HG02885 (cell line): ENCODE measurements at regions not wholly inside any gene's neighbourhood (a gene's known extent, or its start where the extent isn't known, plus 50 kb on each side); places are given as distances from the start of the nearest gene placed in this dataset.
"Not testable (repeated sequence)": the region's sequence is repeated elsewhere in the genome, so short reads cannot be mapped to it uniquely, and the experiment has no call there.

Experiments used
- ATAC-seq: cut with Tn5 transposase; IDR thresholded peaks from one replicate; pipeline ENCODE4 v1.9.1; 2021; ENCODE audit warnings: mild to moderate bottlenecking; ENCODE audit not compliant: unreplicated experiment, poor library complexity

DNA sequence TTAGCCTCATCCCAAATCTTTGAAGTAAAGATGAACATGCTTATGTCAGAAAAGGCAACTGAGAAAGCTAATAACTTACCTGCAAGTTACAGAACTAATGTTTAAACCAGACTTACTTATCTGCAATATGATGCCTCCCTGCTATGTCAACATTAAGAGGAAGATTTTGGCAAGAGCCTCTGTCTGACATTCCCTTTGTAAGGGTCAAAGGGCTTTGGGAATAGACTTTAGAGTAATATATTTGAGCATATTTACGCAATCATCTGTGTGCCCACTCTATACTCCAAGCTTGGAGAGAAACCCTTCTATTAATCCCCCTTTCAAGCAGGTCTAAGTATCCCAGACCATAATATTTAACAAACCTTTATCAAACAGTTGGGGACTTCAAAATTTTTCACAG, 389.4 kb downstream of the NPIPA8 start:
- ATAC-seq, result no peak

DNA sequence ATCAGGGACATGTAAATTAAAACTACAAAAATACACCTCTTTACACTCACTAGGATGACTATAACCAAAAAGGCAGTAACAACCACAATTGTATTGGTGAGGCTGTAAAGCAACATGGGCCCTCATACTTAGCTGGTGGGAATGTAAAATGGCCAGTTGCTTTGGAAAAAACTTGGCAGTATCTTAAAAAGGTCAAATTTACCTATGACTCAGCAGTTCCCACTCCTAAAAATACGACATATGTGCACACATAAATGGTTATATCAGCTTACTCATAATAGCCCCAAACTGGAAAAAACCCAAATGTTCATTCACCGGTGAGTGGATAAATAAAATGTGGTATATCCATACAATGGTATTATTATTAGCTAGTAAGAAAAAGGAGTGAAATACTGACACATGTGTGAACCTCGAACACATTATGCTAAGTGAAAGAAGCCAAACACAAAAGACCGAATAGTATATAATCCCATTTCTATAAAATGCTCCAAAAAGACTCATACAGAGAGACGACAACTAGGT, 391.4 kb downstream of the NPIPA8 start:
- ATAC-seq, result no peak

DNA sequence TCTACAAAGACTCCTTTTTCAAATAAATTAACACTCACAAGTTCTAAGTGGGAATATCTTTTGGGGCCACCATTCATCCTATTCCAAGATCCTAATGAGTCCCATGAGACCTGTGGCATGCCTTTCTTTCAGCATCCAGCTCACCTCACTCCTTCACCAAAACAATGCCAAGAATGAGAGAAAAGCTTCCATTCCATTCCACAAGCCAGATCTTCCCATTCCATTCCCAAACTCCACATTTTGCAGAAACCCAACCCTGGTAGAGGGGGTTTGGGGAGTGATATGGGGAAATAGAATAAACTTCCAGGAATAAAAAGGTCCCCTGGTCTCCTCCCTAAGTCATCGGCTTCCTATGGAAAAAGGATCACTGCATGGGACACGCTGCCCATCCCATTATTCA, 392.2 kb downstream of the NPIPA8 start:
- no peak for ATAC-seq

DNA sequence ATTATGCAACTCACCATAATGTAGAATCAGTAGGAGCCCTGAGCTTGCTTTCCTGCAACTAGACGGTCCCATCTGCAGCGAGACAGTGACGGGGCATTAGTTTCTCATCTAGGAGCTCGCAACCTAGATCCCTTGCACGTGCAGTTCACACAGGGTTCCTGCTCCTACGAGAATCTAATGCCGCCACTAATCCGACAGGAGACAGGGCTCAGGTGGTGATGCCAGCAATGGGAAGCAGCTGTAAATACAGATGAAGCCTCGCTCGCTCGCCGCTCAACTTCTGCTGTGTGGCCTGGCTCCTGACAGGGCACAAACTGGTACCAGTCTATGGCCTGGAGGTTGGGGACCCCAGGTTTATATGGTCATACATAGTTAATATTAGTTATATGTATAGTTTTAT, 394.5 kb downstream of the NPIPA8 start:
- ATAC-seq, result no peak

DNA sequence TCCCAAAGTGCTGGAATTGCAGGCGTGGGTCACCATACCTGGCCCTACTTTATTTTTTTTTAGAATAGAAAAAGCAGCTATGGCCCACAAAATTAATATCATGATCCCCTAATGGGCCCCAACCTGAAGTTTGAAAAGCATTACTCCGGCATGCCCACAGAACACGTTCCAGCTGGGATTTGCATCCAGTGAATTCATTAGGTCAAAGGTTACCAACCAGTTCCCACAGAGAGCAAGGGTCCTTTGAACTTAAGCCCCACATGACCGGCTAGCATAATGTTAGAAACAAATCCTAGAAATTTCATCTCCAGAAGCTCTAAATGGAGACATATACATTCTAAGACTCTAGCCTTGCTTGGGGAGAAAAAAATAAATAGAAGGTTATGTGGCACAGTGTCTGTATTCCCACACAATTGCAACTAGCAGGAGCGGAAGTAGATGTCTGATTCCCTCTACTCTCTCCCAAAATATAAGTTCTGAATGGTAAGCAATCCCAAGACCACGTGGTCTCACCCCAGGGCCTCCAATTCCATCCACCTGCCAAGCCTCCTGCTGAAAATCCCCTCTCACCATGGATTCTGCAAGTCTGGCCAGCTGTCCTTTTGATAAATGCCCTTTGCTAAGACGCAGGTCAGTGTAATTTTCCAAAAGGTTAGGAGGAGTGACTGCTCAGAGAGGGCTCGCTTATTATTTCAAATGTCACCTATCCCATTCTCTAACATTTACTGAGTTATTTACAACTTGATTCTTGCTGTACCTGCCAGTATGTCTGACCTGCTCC, 395.8 kb downstream of the NPIPA8 start:
- no peak for ATAC-seq

DNA sequence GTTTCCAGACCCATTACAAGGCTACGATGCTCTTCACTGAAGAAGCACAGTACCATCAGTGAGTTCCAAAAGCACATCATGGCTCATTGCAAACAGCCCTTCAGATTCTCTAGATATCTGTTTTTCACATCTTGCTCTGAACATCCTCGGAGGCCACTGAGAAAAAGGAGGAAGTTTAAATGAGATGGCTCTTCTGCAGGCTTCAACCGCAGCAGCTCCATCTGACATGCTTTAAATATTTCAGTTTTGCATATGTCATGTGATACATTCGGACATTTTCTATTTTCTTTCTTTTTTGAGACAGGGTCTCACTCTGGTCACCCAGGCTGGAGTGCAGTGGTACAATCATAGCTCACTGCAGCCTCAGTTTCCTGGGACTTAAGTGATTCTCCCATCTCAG, 396.8 kb downstream of the NPIPA8 start:
- peak; percentile 47 for ATAC-seq

DNA sequence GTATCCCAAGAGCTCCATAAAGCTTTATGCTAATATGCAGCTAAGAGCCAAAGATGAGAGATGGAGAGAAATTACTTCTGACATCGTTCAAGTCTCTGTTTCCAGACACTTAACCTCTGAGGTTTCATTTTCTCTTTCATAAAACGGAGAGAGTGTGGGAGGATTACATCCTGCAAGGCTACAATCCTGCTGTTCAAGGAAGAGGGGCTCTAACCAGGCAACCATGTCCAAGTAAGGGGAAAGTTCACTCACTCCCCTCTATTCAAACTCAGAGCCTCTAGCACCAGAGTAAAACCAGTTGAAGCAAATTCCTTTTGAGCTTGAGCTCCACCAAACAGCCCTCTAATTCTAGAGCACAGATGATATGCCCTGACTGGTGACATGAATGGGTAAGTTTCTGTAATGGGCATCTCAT, 397.4 kb downstream of the NPIPA8 start:
- peak; percentile 54 for ATAC-seq

DNA sequence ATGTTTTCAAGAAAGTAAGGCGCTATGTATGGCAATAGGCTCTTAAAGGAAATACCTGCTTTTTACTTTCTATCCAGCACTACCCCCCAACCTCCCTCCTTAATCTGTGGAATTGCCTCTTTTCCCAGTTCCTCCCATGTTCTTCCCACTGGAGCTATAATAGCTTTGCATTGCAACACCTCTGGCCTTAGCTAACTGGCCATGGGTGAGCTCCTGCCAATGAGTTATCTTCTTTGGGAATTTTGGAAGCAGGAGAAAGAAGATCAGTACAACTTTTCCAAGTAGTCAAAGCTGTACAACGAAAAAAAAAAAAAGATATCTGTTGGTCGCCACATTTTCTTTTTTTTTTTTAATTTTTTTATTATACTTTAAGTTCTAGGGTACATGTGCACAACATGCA, 398.0 kb downstream of the NPIPA8 start:
- no peak for ATAC-seq

DNA sequence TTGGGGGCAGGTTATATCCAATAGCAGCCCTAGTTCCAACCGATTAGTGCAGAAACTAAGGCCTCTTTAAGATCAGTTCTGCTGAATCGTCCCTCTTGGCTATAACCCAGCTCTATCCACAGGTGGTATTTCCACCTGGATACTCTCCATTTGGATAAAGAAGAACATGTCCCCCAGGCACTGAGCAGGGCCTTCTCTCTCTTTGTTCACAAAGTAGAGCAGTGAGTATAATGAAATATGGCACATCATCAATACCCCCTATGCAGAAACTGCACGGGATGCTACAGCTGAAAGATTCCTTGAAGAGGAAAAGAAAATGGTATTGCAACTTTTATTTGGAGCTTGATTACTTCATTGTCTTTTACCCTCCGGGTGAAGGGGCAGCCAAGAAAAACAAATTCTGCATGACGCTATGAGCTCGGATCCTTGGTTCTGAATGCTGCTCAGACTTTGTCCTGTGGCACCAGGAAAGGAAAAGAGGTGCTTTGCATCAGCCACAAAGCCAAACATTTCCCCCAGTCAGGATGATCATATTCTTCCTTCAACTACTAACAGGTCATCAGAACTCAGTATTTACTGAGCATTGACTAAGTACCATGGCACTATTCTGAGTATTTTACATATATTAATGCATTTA, 399.7 kb downstream of the NPIPA8 start:
- ATAC-seq, result no peak

DNA sequence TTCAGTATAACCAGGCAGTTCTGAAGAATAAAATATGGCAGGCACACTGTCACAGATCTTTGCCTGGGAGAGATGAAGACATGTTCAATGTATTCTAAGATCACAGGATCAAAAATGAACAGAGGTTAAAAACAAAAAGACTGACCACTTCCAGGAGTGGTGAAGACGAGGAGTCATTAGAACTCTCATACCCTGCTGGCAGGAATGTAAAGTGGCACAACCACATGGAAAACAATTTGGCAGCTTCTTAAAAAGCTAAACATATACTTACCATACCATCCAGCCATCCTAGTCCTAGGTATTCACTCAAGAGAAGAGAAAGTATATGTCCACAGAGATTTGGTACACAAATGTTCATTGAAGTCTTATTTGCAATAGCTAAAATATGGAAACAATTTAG, 406.3 kb downstream of the NPIPA8 start:
- ATAC-seq, result no peak

DNA sequence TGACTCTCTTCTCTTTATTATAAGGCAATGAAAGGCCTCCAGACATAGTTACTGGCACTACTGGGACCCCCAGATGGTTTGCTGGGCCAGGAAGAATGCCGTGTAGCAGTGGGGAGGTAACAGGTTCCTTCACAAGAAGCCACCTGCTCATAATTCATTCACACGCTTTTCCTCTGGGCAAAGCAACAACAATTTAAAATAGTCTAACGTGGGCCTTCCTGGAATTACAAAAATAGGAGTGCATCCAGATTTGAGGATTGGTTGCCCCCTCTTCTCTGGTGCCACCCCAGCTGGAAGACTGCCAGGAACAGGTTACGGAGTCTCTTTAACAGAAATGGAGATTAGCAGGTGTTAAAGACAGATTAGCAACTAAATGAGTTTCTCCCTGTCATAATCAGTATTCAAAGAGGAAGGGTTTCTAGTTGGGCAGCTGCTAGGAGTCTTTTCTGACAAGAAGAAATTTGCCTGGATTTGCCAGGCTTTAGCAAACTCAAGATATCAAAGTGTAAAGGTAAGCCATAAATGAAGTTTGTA, 409.6 kb downstream of the NPIPA8 start:
- no peak for ATAC-seq

DNA sequence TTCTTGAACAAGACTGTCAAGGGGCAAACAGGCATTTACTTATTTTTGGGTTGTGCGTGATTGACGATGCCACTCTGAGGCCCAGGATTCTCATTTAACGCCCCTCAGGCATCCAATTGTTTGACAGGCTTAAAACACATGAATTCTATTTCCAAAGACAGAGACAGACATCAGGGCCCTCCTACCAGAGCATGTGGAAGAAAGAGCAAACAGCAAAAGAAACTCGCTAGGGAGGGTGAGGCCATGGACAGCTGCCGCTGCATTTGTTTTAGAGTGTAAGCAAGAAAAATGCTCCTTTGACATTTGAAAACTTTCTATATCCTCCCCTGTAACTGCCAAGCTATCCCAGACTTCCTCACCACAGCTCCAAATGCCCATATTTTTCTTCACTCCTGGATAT, 410.1 kb downstream of the NPIPA8 start:
- ATAC-seq, result no peak

DNA sequence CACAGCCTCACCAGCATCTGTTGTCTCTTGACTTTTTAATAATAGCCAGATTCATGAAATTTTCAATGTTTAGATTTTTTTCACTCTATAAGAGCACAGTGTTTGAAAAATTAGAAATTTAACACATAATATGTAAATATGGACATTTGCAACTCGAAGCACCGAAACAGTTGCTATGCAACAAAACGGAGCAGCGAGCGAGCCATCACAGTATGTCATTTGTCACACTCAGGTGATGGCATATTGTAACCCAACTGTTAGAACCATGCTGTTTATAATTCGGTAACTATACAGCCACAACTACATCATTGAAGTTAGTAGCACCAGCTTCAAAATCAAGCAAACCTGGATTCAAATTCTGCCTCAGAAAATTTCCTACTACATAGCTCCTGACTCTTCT, 410.8 kb downstream of the NPIPA8 start:
- no peak for ATAC-seq

DNA sequence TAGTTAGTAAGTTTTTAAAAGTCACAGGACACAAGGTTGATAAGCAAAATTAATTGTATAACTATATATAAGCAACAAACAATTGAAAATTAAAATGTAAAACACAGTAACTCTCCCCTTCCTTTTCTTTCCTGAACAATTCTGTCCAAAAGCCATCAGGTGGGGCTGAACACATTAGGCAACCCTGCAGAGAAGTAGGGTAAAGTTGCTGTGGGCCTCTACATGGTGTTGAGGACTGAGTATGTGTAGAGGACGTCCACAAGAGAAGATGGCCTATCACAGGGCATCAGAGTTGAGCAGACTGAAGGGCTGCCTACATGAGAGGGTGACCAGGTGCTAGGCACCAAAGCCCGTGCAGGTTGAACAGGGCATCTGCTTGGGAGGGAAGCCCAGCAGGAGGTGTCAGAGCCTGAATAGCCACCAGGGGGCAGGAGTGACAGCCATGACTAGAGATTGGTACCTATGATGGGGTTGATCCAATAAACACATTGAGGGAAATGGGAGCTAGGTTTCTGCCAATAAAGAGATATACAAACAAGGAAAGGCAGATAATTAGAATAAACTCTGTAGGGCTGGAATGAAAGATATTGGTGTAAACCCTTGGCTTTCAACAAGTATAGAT, 415.1 kb downstream of the NPIPA8 start:
- peak; percentile 43 for ATAC-seq

DNA sequence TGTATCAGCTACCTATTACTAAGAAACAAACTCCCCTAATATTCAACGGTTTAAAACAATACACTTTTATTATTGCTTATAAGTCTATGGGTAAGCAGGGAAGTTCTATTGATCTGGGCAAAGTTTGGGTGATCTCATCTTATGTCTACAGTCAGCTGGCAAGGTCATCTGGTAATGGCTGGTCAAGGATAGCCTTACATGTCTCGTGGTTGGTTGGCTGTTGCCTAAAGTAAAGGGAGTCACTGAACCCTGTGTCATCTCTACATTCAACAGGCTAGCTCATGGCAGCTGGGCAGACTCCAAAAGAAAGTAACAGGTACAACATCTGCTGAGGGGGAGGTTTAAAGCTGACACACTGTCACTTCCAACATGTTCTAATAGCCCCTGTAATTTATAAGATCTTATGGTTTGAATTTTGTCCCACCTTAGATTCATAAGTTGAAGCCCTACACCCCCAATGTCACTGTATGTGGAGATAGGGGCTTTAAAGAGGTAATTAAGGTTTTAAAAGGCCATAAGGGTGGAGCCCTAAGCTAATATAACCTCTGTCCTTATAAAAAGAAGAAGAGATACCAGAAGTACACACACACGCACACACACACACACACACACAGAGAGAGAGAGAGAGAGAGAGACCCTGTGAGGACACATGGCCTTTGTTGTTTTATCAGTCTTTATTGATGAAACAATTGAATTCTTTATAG, 419.1 kb downstream of the NPIPA8 start:
- ATAC-seq, result no peak

DNA sequence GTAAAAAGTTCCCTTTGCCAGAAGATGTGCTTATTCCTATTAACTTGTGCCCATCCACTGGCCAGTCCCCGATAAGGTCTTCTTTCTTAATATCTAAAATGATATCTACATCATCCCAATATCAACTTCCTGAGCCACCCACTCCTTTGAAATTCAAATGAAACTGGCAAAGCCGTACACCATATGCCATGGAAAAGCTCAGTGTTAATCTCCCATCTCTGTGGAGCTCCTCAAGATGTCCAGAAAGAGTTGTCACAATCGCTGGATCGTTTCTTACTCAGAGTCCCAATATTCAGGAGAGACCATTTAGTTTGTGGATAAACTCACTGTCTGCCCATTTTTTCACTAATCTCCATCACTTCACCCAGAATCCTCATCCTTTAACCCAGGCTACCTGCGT, 420.7 kb downstream of the NPIPA8 start:
- ATAC-seq, result no peak

DNA sequence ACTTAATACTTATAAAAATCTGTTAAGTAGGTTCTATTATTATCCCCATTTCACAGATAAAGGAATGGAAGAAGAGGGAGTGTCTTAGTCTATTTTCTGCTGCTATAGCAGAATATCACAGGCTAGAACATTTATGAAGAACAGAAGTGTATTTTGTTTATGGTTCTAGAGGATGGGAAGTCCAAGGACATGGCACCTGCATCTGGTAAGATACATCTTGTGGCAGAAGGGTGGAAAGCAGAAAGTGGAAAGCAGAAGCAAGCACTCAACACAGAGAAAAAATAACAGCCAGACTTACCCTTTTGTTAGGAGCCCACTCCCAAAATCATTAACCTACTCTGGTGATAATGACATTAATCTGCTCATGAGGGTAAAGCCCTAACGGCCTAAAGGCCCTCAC, 422.4 kb downstream of the NPIPA8 start:
- ATAC-seq, result no peak

DNA sequence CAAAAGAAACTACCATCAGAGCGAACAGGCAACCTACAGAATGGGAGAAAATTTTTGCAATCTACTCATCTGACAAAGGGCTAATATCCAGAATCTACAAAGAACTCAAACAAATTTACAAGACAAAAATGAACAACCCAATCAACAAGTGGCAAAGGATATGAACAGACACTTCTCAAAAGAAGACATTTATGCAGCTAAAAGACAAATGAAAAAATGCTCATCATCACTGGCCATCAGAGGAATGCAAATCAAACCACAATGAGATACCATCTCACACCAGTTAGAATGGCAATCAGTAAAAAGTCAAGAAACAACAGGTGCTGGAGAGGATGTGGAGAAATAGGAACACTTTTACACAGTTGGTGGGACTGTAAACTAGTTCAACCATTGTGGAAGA, 425.0 kb downstream of the NPIPA8 start:
- ATAC-seq, result not testable (repeated sequence)

DNA sequence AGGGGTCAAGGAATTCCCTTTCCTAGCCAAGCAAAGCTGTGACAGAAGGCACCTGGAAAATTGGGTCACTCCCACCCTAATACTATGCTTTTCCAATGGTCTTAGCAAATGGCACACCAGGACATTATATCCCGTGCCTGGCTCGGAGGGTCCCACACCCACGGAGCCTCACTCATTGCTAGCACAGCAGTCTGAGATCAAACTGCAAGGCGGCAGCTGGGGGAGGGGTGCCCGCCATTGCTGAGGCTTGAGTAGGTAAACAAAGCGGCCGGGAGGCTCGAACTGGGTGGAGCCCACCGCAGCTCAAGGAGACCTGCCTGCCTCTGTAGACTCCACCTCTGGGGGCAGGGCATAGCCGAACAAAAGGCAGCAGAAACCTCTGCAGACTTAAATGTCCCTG, 429.9 kb downstream of the NPIPA8 start:
- ATAC-seq, result not testable (repeated sequence)

DNA sequence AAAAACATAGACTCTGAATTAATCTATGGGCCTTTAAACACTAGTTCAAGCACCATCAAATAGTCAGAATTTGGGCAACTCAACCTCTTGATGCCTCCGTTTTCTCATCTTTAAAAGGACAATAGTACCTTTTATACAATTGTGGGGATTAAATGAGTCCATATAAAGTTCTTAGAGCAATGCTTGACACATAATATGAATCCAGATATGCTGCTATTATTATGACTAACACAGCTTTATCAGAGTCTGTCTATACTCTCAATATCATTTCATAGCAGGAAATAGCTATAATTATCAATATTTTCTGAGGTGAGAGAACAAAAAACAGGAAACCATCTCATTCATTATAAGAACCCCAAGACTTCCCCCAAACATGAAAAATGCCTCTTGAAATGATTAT, 430.5 kb upstream of the XYLT1 start:
- no peak for ATAC-seq

DNA sequence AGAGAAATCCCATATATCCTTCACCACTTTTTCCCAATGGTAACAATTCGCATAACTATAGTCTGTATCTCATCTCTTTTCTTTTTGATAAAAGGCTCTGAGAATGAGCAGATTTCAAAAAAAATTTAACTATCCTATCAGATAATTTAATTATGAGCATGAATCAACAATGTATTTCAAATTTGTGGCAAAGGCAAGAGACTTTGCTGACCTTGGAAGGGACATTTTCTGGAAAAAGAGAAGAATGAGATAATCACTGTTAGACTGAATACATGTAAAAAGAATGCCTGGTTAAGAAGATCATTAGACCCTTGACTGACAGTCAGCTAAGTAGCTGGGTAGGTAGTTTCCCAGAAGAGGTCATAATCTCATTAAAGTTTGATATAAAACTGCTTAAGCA, 428.4 kb upstream of the XYLT1 start:
- ATAC-seq, result no peak
